HL-60 (cell line): ENCODE measurements at regions not wholly inside any gene's neighbourhood (a gene's known extent, or its start where the extent isn't known, plus 50 kb on each side); places are given as distances from the start of the nearest gene placed in this dataset.

ENCODE experiments used
- DNase-seq, 2 experiments: peaks; one replicate each; pipeline ENCODE4 v3.0.0-alpha.2; 2010 to 2020; ENCODE audit warnings: low read depth in 1 of 2, low spot score in 1 of 2
- H3K27ac ChIP-seq: fragments of 250-450 bp; sonication (Bioruptor Pico); replicated peaks from 2 replicates; pipeline ENCODE4 v1.5.1; 2020; ENCODE audit warnings: mild to moderate bottlenecking, moderate library complexity
- H3K27me3 ChIP-seq: fragments of 250-450 bp; sonication (Bioruptor Pico); 2 replicates; pipeline ENCODE4 v1.5.1; 2021; ENCODE audit warnings: mild to moderate bottlenecking, moderate library complexity; ENCODE audit not compliant: insufficient read depth, poor library complexity, severe bottlenecking
- H3K4me3 ChIP-seq: replicated peaks from 2 replicates; pipeline ENCODE4 v1.5.1; 2011; ENCODE audit warnings: mild to moderate bottlenecking, control low read depth, low read length; ENCODE audit not compliant: insufficient read depth
- GABPA ChIP-seq: IDR thresholded peaks from 2 replicates; pipeline ENCODE4 v1.6.1; 2012; ENCODE audit warnings: low read depth
- POLR2AphosphoS5 ChIP-seq: IDR thresholded peaks from 2 replicates; pipeline ENCODE4 v1.6.1; 2012; ENCODE audit warnings: low read depth
- SPI1 ChIP-seq: IDR thresholded peaks from 2 replicates; pipeline ENCODE4 v1.6.1; 2012; ENCODE audit warnings: low read depth, mild to moderate bottlenecking, borderline replicate concordance
- TF ChIP-seq, protein P1 (sequence below): IDR thresholded peaks from one replicate; pipeline ENCODE4 v1.5.1; 2011; ENCODE audit warnings: low read length, control low read depth, inconsistent platforms; ENCODE audit not compliant: insufficient read depth
- TF ChIP-seq, protein P2 (sequence below): IDR thresholded peaks from 2 replicates; pipeline ENCODE4 v1.6.1; 2012; ENCODE audit warnings: low read depth; ENCODE audit not compliant: insufficient replicate concordance

DNA sequence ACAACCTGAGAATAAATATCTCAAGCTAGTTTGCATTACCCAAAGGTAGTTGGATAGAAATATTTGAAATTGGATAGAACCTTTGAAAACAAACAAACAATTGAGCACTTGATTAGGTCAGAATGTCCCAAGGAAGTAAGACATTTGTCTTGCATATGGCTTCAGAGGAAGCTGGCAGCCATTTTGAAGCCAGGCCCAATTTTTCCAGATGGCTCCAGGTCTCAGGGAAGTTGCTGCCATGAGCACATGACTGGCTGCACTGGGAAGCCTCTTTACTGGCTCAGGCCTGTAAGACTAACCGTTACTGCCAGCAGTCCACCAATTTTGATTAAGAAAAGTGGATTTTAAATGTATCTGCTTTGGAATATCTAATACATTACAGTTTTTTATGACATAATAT, 448.9 kb upstream of the DPH6 start:
- H3K27ac ChIP-seq, result no peak overlapping the region
- TF ChIP-seq, protein P1, sequence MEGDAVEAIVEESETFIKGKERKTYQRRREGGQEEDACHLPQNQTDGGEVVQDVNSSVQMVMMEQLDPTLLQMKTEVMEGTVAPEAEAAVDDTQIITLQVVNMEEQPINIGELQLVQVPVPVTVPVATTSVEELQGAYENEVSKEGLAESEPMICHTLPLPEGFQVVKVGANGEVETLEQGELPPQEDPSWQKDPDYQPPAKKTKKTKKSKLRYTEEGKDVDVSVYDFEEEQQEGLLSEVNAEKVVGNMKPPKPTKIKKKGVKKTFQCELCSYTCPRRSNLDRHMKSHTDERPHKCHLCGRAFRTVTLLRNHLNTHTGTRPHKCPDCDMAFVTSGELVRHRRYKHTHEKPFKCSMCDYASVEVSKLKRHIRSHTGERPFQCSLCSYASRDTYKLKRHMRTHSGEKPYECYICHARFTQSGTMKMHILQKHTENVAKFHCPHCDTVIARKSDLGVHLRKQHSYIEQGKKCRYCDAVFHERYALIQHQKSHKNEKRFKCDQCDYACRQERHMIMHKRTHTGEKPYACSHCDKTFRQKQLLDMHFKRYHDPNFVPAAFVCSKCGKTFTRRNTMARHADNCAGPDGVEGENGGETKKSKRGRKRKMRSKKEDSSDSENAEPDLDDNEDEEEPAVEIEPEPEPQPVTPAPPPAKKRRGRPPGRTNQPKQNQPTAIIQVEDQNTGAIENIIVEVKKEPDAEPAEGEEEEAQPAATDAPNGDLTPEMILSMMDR, result no peak
- TF ChIP-seq SPI1 (no peak), POLR2AphosphoS5 (no peak), GABPA (no peak)
- TF ChIP-seq, protein P2, sequence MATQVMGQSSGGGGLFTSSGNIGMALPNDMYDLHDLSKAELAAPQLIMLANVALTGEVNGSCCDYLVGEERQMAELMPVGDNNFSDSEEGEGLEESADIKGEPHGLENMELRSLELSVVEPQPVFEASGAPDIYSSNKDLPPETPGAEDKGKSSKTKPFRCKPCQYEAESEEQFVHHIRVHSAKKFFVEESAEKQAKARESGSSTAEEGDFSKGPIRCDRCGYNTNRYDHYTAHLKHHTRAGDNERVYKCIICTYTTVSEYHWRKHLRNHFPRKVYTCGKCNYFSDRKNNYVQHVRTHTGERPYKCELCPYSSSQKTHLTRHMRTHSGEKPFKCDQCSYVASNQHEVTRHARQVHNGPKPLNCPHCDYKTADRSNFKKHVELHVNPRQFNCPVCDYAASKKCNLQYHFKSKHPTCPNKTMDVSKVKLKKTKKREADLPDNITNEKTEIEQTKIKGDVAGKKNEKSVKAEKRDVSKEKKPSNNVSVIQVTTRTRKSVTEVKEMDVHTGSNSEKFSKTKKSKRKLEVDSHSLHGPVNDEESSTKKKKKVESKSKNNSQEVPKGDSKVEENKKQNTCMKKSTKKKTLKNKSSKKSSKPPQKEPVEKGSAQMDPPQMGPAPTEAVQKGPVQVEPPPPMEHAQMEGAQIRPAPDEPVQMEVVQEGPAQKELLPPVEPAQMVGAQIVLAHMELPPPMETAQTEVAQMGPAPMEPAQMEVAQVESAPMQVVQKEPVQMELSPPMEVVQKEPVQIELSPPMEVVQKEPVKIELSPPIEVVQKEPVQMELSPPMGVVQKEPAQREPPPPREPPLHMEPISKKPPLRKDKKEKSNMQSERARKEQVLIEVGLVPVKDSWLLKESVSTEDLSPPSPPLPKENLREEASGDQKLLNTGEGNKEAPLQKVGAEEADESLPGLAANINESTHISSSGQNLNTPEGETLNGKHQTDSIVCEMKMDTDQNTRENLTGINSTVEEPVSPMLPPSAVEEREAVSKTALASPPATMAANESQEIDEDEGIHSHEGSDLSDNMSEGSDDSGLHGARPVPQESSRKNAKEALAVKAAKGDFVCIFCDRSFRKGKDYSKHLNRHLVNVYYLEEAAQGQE, result no peak
- DNase-seq, result no peak
- no peak overlapping the region for H3K4me3 ChIP-seq
- no peaks in the 10 kb centered on the region for H3K27me3 ChIP-seq

DNA sequence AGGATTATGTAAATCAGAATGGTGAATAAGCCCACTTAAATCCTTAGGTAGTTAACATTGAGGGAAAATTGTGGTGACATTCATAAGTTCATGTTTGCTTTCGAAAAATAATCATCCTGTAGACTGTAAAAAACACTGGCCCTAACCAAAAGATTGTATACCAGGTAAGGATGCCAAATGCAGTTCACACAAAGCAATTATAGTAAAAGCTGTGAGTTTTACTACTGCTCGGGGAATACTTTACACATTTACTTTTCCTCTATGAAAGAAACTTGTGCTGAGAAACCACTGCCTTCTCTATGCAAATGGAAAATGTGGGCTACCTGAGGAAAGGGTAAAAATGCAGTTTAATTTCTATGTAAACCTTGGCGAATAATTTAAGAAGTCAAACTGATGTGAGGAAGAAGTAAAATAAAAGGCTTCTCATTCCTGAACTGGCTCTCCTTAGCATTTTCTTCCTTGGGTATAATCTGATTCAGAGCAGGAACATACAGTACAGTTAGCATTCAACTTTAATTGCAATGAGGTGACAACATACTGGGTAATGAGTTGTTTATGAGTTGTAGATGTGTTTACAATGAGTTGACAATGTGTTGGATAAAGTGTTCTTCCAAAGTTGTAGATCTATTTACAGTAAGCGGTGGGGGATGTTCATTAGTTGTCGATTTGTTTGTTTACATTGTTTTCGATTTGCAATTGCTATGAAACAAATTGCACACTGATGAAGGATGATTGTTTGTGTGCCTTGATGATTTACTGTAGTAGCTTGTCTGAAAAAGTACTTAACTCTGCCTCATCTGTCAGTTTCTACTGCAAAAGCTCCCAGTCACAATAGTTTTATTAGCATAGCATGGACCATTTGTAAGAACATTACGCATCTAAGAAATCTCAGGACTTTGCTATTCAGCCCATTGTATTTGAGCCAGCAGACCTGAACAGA, 453.0 kb upstream of the DPH6 start:
- no peak overlapping the region for H3K27ac ChIP-seq
- TF ChIP-seq, protein P1, result no peak
- TF ChIP-seq, protein P2, result no peak
- TF ChIP-seq POLR2AphosphoS5 (no peak), GABPA (no peak), SPI1 (no peak)
- no peak for DNase-seq
- H3K27me3 ChIP-seq, result no peaks in the 10 kb centered on the region
- H3K4me3 ChIP-seq, result no peak overlapping the region

DNA sequence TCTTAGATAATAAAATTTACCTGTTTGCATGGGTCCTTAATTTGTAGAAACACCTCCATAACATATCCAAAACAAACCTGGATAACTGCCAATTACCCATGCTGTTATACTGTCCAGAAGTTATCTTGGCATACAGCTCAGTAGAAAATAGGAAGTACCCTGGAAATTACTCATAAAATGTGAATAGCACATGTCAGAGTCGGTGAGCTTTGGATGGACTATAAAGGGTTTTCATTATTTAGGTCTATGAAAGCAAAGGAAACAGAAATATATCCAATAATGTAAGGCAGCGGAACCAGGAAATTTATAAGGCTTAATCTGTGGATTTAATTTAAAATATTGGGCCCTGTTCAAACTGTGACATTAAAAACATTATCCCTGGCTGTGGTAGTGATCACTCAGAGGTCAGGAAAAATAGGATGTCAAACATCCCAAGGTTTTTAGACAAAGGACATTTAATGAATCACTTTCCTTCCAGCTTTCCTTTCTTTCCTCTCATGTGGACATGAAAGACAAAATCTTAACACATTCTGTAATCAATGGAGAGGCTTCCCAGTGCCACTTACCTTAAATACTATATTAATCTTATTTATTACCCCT, 459.0 kb upstream of the DPH6 start:
- no peak for DNase-seq
- TF ChIP-seq GABPA (no peak), POLR2AphosphoS5 (no peak), SPI1 (no peak)
- TF ChIP-seq, protein P2, result no peak
- TF ChIP-seq, protein P1, result no peak
- no peak overlapping the region for H3K27ac ChIP-seq
- H3K4me3 ChIP-seq, result no peak overlapping the region
- no peaks in the 10 kb centered on the region for H3K27me3 ChIP-seq
